Common myeloid progenitor, CD34-positive (primary cell): ENCODE measurements at regions not wholly inside any gene's neighbourhood (a gene's known extent, or its start where the extent isn't known, plus 50 kb on each side); places are given as distances from the start of the nearest gene placed in this dataset.
A peak's percentile ranks its signal among the peaks of the same experiment; 100 is the strongest.

ENCODE experiments used
- CTCF ChIA-PET: fragments of 350-600 bp; sonication (Branson Sonifier 250); formaldehyde crosslinking; loops from one replicate; lab custom pipeline; 2021; ENCODE audit warnings: antibody characterized with exemption; lab: Charles Lee
- POLR2A ChIA-PET: fragments of 350-600 bp; sonication (Branson Sonifier 250); formaldehyde crosslinking; loops from one replicate; lab custom pipeline; 2021; ENCODE audit warnings: antibody characterized with exemption; lab: Charles Lee
- DNase-seq, 3 donors: peaks; one replicate each; pipeline versions ENCODE4 v3.0.0 to v3.0.0-alpha.2; 2013
- H3K27ac ChIP-seq, 2 experiments: 1 replicate in 1 of 2; 2 replicates in 1 of 2; pipeline ENCODE4 v1.7.0; 2013; ENCODE audit warnings: inconsistent platforms in 2 of 2, low read length in 2 of 2, mild to moderate bottlenecking in 2 of 2, low read depth in 1 of 2, moderate library complexity in 1 of 2; ENCODE audit not compliant: severe bottlenecking in 2 of 2, insufficient read depth in 1 of 2, poor library complexity in 1 of 2
- H3K27me3 ChIP-seq, 5 experiments: replicated peaks in 2 of 5; 1 replicate in 3 of 5; 2 replicates in 2 of 5; pipeline versions ENCODE4 v1.6.1 to v1.7.0; 2013; ENCODE audit warnings: low read length in 4 of 5, mild to moderate bottlenecking in 2 of 5, moderate library complexity in 2 of 5, inconsistent platforms in 1 of 5; ENCODE audit not compliant: insufficient read depth in 5 of 5, control insufficient read depth in 4 of 5
- H3K36me3 ChIP-seq, 4 experiments: 1 replicate in 2 of 4; 2 replicates in 2 of 4; pipeline versions ENCODE4 v1.6.1 to v1.7.0; 2013; ENCODE audit warnings: low read length in 3 of 4, control low read depth in 1 of 4, mild to moderate bottlenecking in 1 of 4; ENCODE audit not compliant: control insufficient read depth in 4 of 4, insufficient read depth in 4 of 4
- H3K4me1 ChIP-seq, 4 experiments: 1 replicate in 3 of 4; 2 replicates in 1 of 4; pipeline versions ENCODE4 v1.6.1 to v1.7.1; 2013; ENCODE audit warnings: low read length in 3 of 4, mild to moderate bottlenecking in 3 of 4, control low read depth in 1 of 4, inconsistent platforms in 1 of 4, moderate library complexity in 1 of 4; ENCODE audit not compliant: control insufficient read depth in 4 of 4, insufficient read depth in 4 of 4; ENCODE audit errors: control extremely low read depth in 1 of 4
- H3K4me3 ChIP-seq, 7 experiments: 1 replicate in 4 of 7; 2 replicates in 3 of 7; pipeline versions ENCODE4 v1.5.1 to v1.7.0; 2013; ENCODE audit warnings: mild to moderate bottlenecking in 7 of 7, low read length in 6 of 7, moderate library complexity in 6 of 7, inconsistent platforms in 2 of 7, low read depth in 2 of 7, control low read depth in 1 of 7; ENCODE audit not compliant: insufficient read depth in 4 of 7, control insufficient read depth in 1 of 7; ENCODE audit errors: extremely low read depth in 1 of 7
- H3K9me3 ChIP-seq, 5 experiments: 1 replicate in 4 of 5; 2 replicates in 1 of 5; pipeline versions ENCODE4 v1.6.1 to v1.7.1; 2013; ENCODE audit warnings: low read length in 4 of 5, mild to moderate bottlenecking in 2 of 5, inconsistent platforms in 1 of 5, low read depth in 1 of 5, moderate library complexity in 1 of 5; ENCODE audit not compliant: control insufficient read depth in 4 of 5, insufficient read depth in 2 of 5; ENCODE audit errors: control extremely low read depth in 1 of 5
- WGBS: methylation state at CpG from one replicate; pipeline ENCODE4 v1.1.5; 2013; ENCODE audit not compliant: insufficient coverage; 5-methylcytosine and 5-hydroxymethylcytosine counted together

DNA sequence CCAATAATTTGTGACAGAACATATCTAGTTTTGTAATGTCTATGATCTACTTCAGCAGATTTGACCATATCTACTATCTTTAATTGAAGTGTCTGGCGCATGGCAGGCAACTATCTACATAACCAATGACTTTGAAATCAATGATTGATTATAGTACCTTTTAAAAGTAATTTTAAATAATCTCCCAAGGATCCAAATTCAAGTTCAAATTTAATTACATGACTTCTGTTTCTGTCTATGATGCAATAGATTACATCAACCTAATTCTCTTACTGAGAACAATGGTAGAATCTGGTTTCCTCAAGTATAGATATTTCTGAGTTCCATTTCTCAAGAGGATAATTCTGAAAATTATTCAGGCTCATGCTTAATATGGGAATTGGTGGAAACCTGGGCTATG is 177.4 kb upstream of the IL15 start:
- no peaks in the 10 kb centered on the region for H3K27me3 ChIP-seq
- H3K27ac ChIP-seq, result no peak overlapping the region

DNA sequence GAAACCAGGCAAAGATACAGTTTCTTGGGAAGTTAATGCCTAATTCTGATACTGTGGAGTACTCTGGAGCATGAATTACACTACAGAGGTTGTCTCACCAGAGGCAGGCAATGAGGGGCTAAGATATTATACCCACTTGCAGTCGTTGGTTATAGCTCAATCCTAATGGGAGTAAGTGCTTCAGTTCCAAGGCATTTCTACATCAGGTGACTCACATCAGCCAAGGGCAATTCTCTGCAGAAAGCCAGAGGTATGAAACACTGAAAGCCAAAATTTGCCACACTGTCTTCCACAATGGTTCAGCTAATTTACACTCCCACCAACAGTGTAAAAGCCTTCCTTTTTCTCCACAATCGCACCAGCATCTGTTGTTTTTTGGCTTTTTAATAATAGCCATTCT is 174.0 kb upstream of the IL15 start:
- DNase-seq, result no peak
- WGBS, result 100% methylated on average over 1 of the region's 2 CpGs
- ChIA-PET POLR2A (no interaction called here), CTCF (no interaction called here)
- Histone ChIP-seq H3K9me3 (no peaks in the 10 kb centered on the region), H3K4me3 (no peak overlapping the region), H3K27me3 (no peaks in the 10 kb centered on the region), H3K4me1 (peaks cover 0 to 7% (median 3%) of the 10 kb centered on the region in 4 experiments), H3K36me3 (no peaks in the 10 kb centered on the region), H3K27ac (no peak overlapping the region)

More for the DNA sequence above, 177.4 kb upstream of the IL15 start:
- ChIA-PET CTCF (no interaction called here), POLR2A (interaction anchor here (0.6 kb wide), 1 partner anchor 132 kb away, joined by 4 read pairs; no protein-coding TSS in a partner anchor)
- H3K9me3 ChIP-seq, result no peaks in the 10 kb centered on the region
- no peak overlapping the region for H3K4me3 ChIP-seq
- no peak for DNase-seq
- peaks cover 0 to 7% (median 3%) of the 10 kb centered on the region in 4 experiments for H3K4me1 ChIP-seq
- no CpG with 5 or more reads among the region's 1 CpG for WGBS
- H3K36me3 ChIP-seq, result no peaks in the 10 kb centered on the region

DNA sequence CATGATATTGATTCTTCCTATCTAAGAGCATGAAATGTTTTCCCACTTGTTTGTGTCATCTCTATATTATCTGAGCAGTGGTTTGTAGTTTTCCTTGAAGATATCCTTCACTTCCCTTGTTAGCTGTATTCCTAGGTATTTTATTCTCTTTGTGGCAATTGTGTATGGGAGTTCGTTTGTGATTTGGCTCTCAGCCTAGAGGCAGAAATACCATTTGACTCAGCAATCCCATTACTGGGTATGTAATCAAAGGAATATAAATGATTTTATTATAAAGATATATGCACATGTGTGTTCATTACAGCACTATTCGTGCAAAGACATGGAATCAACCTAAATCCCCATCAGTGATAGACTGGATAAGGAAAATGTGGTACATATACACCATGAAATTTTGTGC is 172.7 kb upstream of the IL15 start:
- Histone ChIP-seq H3K4me1 (peaks cover 0 to 1% (median under 1%) of the 10 kb centered on the region in 4 experiments), H3K9me3 (no peaks in the 10 kb centered on the region), H3K27ac (no peak overlapping the region), H3K27me3 (no peaks in the 10 kb centered on the region), H3K36me3 (no peaks in the 10 kb centered on the region), H3K4me3 (no peak overlapping the region)
- ChIA-PET CTCF (no interaction called here), POLR2A (no interaction called here)
- no peak for DNase-seq
- WGBS, result no CpG with 5 or more reads among the region's 2 CpGs

DNA sequence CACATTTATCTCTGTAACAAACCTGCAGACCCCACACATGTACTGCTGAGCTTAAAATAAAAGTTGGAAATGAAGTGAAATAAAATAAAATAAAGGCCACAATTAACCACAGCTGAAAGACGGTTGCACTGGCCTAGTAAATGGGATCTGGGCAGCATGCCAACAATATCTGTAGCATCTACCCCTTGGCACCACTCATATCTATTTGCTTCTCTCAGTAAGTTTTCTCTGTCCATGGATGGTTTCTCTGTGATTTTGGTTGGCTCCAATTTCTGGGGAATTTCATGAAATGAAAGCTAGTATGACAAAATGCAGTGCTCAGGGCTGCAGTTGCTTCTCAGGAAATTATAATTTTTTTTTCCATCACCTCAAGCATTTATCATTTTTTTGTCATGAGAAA is 172.0 kb upstream of the IL15 start:
- ChIA-PET POLR2A (no interaction called here), CTCF (no interaction called here)
- H3K4me1 ChIP-seq, result no peaks in the 10 kb centered on the region
- H3K27ac ChIP-seq, result no peak overlapping the region
- H3K27me3 ChIP-seq, result no peaks in the 10 kb centered on the region
- no CpG with 5 or more reads among the region's 1 CpG for WGBS
- no peaks in the 10 kb centered on the region for H3K9me3 ChIP-seq
- no peak overlapping the region for H3K4me3 ChIP-seq
- no peaks in the 10 kb centered on the region for H3K36me3 ChIP-seq
- peak in 2 of 3 donors; percentile 33 to 38 for DNase-seq

DNA sequence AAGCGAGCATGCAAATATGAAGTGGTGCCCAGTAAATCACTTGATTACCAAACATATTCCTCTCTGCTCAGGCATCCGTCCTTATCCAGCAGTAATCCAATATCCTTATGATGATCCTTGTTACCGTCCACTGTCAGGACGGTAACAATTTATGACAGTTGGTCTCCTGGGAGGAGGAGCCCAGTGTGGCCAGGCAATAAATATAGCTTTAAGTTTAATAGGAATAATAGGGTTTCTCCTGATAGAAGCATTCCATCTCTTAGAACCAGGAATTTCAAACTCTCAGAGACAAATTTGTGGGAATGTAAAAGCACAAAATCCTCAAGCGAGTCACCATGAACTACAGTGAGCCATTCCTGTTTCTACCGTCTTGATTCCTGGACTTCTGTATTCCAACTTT is 171.2 kb upstream of the IL15 start:
- WGBS, result 100% methylated on average over 3 of the region's 6 CpGs
- Histone ChIP-seq H3K27ac (no peak overlapping the region), H3K9me3 (no peaks in the 10 kb centered on the region), H3K4me3 (no peak overlapping the region), H3K4me1 (no peaks in the 10 kb centered on the region), H3K36me3 (no peaks in the 10 kb centered on the region), H3K27me3 (no peaks in the 10 kb centered on the region)
- DNase-seq, result no peak
- ChIA-PET POLR2A (no interaction called here), CTCF (no interaction called here)

DNA sequence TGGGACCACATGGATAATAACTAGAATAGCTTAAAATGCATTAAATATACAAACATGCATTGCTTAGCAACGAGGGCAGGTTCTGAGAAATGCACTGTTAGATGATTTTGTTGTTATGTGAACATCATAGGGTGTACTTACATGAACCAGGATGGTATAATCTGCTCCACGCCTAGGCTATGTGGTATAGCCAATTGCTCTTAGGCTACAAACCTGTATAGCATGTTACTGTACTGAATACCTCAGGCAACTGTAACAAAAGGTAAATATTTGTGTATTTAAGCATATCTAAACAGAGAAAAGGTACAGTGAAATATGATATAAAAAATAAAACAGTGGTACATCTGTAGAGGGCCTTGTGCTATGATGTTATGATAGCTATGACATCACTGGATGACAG is 169.2 kb upstream of the IL15 start:
- ChIA-PET CTCF (interaction anchor here (1.4 kb wide), 1 partner anchor 9 kb away, joined by 3 read pairs; no protein-coding TSS in a partner anchor), POLR2A (no interaction called here)
- Histone ChIP-seq H3K4me3 (no peak overlapping the region), H3K4me1 (no peaks in the 10 kb centered on the region), H3K36me3 (no peaks in the 10 kb centered on the region), H3K27me3 (no peaks in the 10 kb centered on the region), H3K9me3 (no peaks in the 10 kb centered on the region), H3K27ac (no peak overlapping the region)
- 100% methylated on average over 1 of the region's 2 CpGs for WGBS
- no peak for DNase-seq

DNA sequence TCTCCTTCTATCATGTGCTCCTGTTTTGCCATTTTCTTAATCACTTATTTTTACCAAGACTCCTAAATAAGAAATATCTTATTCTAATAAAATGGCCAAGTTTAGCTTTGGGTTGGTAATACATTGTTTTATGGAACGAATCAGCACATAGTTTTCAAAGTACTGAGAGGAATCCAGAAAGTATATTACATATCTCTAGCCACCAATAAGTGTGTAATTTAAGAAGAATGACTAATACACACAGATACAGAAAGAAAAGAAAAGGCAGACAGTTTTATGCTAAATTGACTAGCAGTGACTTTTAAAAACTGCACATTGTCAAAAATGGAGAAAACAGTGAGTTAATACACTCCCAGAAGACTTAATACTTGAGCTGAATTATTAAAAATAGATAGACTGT is 167.0 kb upstream of the IL15 start:
- Histone ChIP-seq H3K27me3 (no peaks in the 10 kb centered on the region), H3K9me3 (no peaks in the 10 kb centered on the region), H3K4me3 (no peak overlapping the region), H3K4me1 (no peaks in the 10 kb centered on the region), H3K27ac (no peak overlapping the region), H3K36me3 (no peaks in the 10 kb centered on the region)
- ChIA-PET CTCF (no interaction called here), POLR2A (no interaction called here)
- WGBS, result no CpG with 5 or more reads among the region's 1 CpG
- DNase-seq, result no peak
